HEK293 (cell line): ENCODE measurements at regions not wholly inside any gene's neighbourhood (a gene's known extent, or its start where the extent isn't known, plus 50 kb on each side); places are given as distances from the start of the nearest gene placed in this dataset.

Source experiments
- CTCF ChIP-seq: fragments of 450-650 bp; formaldehyde crosslinking; IDR thresholded peaks from 2 replicates; pipeline ENCODE4 v1.5.1; 2016; ENCODE audit warnings: missing biosample characterization, missing genetic modification characterization
- ZBTB8A ChIP-seq: fragments of 450-650 bp; formaldehyde crosslinking; IDR thresholded peaks from 2 replicates; pipeline ENCODE4 v1.5.1; 2016; ENCODE audit warnings: missing biosample characterization, missing genetic modification characterization
- ZNF701 ChIP-seq: fragments of 450-650 bp; formaldehyde crosslinking; IDR thresholded peaks from 2 replicates; pipeline ENCODE4 v1.5.1; 2016; ENCODE audit warnings: missing biosample characterization, missing genetic modification characterization
- ZNF777 ChIP-seq: fragments of 450-650 bp; formaldehyde crosslinking; IDR thresholded peaks from 2 replicates; pipeline ENCODE4 v1.5.1; 2017; ENCODE audit warnings: missing biosample characterization, missing genetic modification characterization, borderline replicate concordance
- ZNF785 ChIP-seq: fragments of 450-650 bp; formaldehyde crosslinking; IDR thresholded peaks from 2 replicates; pipeline ENCODE4 v1.5.1; 2016; ENCODE audit warnings: missing biosample characterization, missing genetic modification characterization
- ZNF843 ChIP-seq: fragments of 450-650 bp; formaldehyde crosslinking; IDR thresholded peaks from 2 replicates; pipeline ENCODE4 v1.5.1; 2016; ENCODE audit warnings: missing biosample characterization, missing genetic modification characterization

- TF ChIP-seq CTCF (tag by site-specific recombination) = no peak
- no peak for TF ChIP-seq ZBTB8A
- TF ChIP-seq ZNF777 (tag by site-specific recombination) = no peak
- no peak for TF ChIP-seq ZNF701 (tag by site-specific recombination)
- no peak for TF ChIP-seq ZNF785 (tag by site-specific recombination)
- TF ChIP-seq ZNF843 (tag by site-specific recombination) = no peak
Observed at GRCh38 chr5:28926422-28926821, 1888.0 kb upstream of the CDH9 start.
